ENCODE measurements at regions not wholly inside any gene's neighbourhood (a gene's known extent, or its start where the extent isn't known, plus 50 kb on each side); places are given as distances from the start of the nearest gene placed in this dataset.

DNA sequence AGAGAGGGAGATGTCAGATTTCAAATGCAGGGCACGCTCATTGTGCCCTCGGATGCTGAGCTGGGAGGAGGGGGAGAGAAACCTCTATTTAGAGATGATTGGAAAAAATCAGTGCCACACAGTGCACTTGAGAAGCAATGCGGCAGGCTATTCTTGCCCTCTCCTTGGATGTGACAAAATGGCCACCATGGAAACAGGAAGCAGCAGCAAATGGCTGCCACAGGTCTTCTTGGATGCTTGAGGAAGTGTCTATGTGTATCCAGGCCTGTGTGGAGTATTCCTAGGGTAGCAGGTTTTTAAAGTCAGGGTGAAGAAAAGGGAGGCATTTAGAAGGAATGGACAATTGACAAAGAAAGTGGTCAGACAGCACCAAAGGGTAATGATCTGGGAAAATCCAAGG is 340.1 kb upstream of the ZFHX3 start:
- no peaks in the 10 kb centered on the region for H3K27me3 ChIP-seq
- H3K27ac ChIP-seq: no peak overlapping the region
- no peaks in the 10 kb centered on the region for H3K9me3 ChIP-seq
- DNase-seq (no peak), ATAC-seq (no peak)
- no peaks in the 10 kb centered on the region for H3K4me1 ChIP-seq
- H3K36me3 ChIP-seq: no peaks in the 10 kb centered on the region
- intact Hi-C loops (cut with DNase I): no loop called here
- no peak overlapping the region for H3K4me3 ChIP-seq
- TF ChIP-seq CTCF (IDR thresholded peaks at IDR 0.05): no peak

GRCh38 chr16:73385696-73386095 is 337.8 kb upstream of the ZFHX3 start:
- Histone ChIP-seq H3K36me3 (no peaks in the 10 kb centered on the region), H3K27ac (no peak overlapping the region), H3K4me3 (no peak overlapping the region), H3K9me3 (no peaks in the 10 kb centered on the region), H3K4me1 (no peaks in the 10 kb centered on the region), H3K27me3 (no peaks in the 10 kb centered on the region)
- no peak for TF ChIP-seq CTCF (IDR thresholded peaks at IDR 0.05)
- ATAC-seq (no peak), DNase-seq (no peak)
- intact Hi-C loops (cut with DNase I): no loop called here

DNA sequence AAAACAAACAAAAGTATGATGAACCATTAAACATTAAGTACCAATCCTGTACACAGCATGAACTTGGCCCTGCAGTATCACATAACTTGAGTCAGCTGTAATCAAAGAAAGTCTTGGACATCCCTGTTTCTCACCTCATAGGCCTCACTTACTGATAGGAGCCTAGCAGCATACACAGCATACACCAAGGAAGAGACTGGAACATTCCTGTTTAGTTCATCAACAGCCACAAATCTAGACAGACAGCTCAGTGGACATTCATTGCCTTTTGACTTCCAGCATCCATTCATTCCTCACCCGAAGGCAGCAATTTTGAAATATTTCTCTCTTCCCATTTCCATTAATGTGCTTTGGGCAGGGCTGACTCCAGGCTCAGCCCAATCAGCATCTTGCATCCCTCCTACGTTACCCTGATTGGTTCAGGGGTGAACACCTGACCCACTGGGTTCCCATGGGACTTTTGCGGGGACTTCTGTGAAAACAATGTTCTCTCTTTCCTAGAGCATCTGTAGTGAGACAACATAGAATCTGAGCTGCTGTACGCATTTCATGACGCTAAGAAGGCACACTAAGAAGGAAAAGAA is 336.7 kb upstream of the ZFHX3 start:
- Histone ChIP-seq H3K36me3 (no peaks in the 10 kb centered on the region), H3K27ac (no peak overlapping the region), H3K9me3 (no peaks in the 10 kb centered on the region), H3K4me1 (no peaks in the 10 kb centered on the region), H3K4me3 (no peak overlapping the region), H3K27me3 (no peaks in the 10 kb centered on the region)
- ATAC-seq (no peak), DNase-seq (no peak)
- no peak for TF ChIP-seq CTCF (IDR thresholded peaks at IDR 0.05)
- intact Hi-C loops (cut with DNase I): no loop called here

- Histone ChIP-seq H3K4me1 (no peaks in the 10 kb centered on the region), H3K9me3 (no peaks in the 10 kb centered on the region), H3K4me3 (no peak overlapping the region), H3K27ac (no peak overlapping the region), H3K36me3 (no peaks in the 10 kb centered on the region), H3K27me3 (no peaks in the 10 kb centered on the region)
- DNase-seq (no peak), ATAC-seq (no peak)
- intact Hi-C loops (cut with DNase I): no loop called here
- no peak for TF ChIP-seq CTCF (IDR thresholded peaks at IDR 0.05)
Observed at GRCh38 chr16:73383988-73384365, 336.0 kb upstream of the ZFHX3 start.

DNA sequence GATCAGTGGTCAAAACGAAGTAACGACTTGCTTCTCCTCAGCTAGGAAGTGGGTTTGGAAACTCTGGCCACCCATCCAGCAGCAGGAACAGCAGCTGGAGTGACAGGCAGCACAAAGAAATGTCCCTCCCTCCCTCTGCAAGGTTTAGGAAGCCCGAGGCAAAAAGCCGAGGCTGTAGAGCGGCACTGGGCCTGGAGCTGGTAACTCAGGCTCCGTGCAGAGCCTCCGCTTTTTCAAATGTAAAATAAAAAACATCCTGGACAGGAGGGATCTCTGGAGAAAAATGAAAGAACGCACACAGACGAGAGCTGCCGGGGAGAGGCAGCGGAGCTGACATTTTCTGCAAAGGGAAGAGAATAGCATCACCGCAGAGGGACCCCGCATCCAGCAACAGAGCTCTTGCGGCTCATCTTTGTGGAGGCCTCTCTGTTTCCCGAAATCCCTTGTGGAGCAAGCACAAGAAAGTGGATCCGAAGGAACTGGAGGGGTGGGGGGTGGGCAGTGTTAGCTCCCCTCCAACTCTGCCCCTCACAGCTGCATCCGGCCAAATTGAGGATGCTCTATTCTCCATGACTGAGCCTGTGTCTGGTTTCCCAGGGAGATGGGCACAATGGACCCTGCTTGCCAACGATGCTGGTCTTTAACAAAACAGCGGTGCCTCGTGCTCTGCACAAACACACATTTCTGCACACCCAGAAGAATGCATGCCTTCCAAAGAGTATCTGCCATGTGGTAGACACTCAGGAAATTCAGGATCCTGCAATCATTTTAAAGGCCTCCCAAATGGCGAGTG is 335.5 kb upstream of the ZFHX3 start:
- Histone ChIP-seq H3K4me3 (no peak overlapping the region), H3K9me3 (no peaks in the 10 kb centered on the region), H3K27ac (no peak overlapping the region), H3K27me3 (no peaks in the 10 kb centered on the region), H3K4me1 (no peaks in the 10 kb centered on the region), H3K36me3 (no peaks in the 10 kb centered on the region)
- TF ChIP-seq CTCF (IDR thresholded peaks at IDR 0.05): no peak
- DNase-seq (no peak), ATAC-seq (no peak)
- intact Hi-C loops (cut with DNase I): no loop called here
